HepG2 (cell line): ENCODE measurements at regions not wholly inside any gene's neighbourhood (a gene's known extent, or its start where the extent isn't known, plus 50 kb on each side); places are given as distances from the start of the nearest gene placed in this dataset.

ENCODE experiments used
- HINFP ChIP-seq: sonication (generic); formaldehyde crosslinking; IDR thresholded peaks from 2 replicates; pipeline ENCODE4 v1.4.0; 2020; ENCODE audit warnings: low read depth, mild to moderate bottlenecking, missing genetic modification reagents
- HNF4A ChIP-seq: sonication (generic); formaldehyde crosslinking; IDR thresholded peaks from 2 replicates; pipeline ENCODE4 v1.4.0; 2020; ENCODE audit warnings: missing genetic modification reagents
- KDM5A ChIP-seq: fragments of 200-600 bp; sonication (generic); IDR thresholded peaks from 2 replicates; pipeline ENCODE4 v1.7.0; 2018; ENCODE audit warnings: antibody characterized with exemption, mild to moderate bottlenecking, low read length, borderline replicate concordance
- SNAPC2 ChIP-seq: sonication (generic); formaldehyde crosslinking; IDR thresholded peaks from 2 replicates; pipeline ENCODE4 v1.8.1; 2022; ENCODE audit warnings: mild to moderate bottlenecking, missing genetic modification reagents
- TCF12 ChIP-seq, 2 experiments: fragments of 450-650 bp in 1 of 2; sonication (generic) in 1 of 2; formaldehyde crosslinking in 1 of 2; IDR thresholded peaks; 2 replicates each; pipeline versions ENCODE4 v1.6.1 to v1.8.0; 2017 to 2022; ENCODE audit warnings: antibody characterized with exemption in 1 of 2, mild to moderate bottlenecking in 1 of 2, missing genetic modification reagents in 1 of 2, moderate library complexity in 1 of 2
- ZKSCAN1 ChIP-seq: fragments of 150-350 bp; IDR thresholded peaks from 2 replicates; pipeline ENCODE4 v1.6.1; 2014; ENCODE audit warnings: low read length
- TF ChIP-seq, protein P1 (sequence below): sonication (generic); formaldehyde crosslinking; conservative IDR thresholded peaks from 2 replicates; pipeline ENCODE4 v1.8.0; 2022; ENCODE audit warnings: missing genetic modification reagents
- TF ChIP-seq, protein P2 (sequence below): IDR thresholded peaks from 2 replicates; pipeline ENCODE4 v1.6.1; 2016; ENCODE audit warnings: low read depth, borderline replicate concordance
- TF ChIP-seq, protein P3 (sequence below): sonication (generic); formaldehyde crosslinking; IDR thresholded peaks from 2 replicates; pipeline ENCODE4 v1.5.1; 2020; ENCODE audit warnings: mild to moderate bottlenecking, missing genetic modification reagents, moderate library complexity

DNA sequence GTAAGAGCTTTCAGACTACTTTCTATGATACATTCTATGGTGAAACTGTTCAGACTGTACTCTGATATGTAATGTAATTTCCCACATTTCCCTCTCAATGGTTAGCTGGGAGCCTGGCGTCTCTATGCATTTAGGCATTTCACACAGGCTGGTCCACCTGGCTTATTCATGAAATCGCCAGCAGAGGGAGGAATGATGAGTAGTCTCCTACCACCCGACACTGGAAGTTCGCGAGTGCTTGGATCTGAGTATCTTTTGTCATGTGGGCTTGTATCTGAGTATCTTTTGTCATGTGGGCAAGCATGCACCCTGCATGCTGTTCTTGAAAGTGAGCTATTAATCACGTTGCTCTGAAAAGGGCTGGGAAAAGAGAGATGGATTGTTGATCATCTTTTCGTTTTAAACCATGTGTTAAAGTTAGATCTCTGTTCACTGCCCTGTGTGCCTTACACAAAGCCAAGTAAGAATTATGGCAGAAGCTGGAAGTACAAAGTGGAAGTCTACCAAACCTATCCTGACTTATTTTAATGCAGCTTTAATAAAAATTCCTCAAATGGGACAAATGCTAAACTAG lies 235.0 kb downstream of the ATP23 start:
- no peak for TF ChIP-seq KDM5A
- TF ChIP-seq, protein P1, sequence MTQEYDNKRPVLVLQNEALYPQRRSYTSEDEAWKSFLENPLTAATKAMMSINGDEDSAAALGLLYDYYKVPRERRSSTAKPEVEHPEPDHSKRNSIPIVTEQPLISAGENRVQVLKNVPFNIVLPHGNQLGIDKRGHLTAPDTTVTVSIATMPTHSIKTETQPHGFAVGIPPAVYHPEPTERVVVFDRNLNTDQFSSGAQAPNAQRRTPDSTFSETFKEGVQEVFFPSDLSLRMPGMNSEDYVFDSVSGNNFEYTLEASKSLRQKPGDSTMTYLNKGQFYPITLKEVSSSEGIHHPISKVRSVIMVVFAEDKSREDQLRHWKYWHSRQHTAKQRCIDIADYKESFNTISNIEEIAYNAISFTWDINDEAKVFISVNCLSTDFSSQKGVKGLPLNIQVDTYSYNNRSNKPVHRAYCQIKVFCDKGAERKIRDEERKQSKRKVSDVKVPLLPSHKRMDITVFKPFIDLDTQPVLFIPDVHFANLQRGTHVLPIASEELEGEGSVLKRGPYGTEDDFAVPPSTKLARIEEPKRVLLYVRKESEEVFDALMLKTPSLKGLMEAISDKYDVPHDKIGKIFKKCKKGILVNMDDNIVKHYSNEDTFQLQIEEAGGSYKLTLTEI, result no peak
- TF ChIP-seq TCF12 (IDR thresholded peaks at IDR 0.05), result no peak
- no peak for TF ChIP-seq TCF12 (CRISPR knock-in tag; IDR thresholded peaks at IDR 0.05)
- TF ChIP-seq, protein P2, sequence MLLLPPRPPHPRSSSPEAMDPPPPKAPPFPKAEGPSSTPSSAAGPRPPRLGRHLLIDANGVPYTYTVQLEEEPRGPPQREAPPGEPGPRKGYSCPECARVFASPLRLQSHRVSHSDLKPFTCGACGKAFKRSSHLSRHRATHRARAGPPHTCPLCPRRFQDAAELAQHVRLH (CRISPR knock-in tag), result no peak
- TF ChIP-seq HINFP (CRISPR knock-in tag), result no peak
- no peak for TF ChIP-seq HNF4A (CRISPR knock-in tag)
- TF ChIP-seq, protein P3, sequence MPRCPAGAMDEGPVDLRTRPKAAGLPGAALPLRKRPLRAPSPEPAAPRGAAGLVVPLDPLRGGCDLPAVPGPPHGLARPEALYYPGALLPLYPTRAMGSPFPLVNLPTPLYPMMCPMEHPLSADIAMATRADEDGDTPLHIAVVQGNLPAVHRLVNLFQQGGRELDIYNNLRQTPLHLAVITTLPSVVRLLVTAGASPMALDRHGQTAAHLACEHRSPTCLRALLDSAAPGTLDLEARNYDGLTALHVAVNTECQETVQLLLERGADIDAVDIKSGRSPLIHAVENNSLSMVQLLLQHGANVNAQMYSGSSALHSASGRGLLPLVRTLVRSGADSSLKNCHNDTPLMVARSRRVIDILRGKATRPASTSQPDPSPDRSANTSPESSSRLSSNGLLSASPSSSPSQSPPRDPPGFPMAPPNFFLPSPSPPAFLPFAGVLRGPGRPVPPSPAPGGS (CRISPR knock-in tag), result no peak
- TF ChIP-seq SNAPC2 (CRISPR knock-in tag), result no peak
- TF ChIP-seq ZKSCAN1, result no peak
